ELR (cell line): ENCODE measurements at regions not wholly inside any gene's neighbourhood (a gene's known extent, or its start where the extent isn't known, plus 50 kb on each side); places are given as distances from the start of the nearest gene placed in this dataset.

ENCODE experiments used
- DNase-seq: peaks from one replicate; pipeline ENCODE4 v3.0.0-alpha.2; 2015; ENCODE audit warnings: low read depth

DNA sequence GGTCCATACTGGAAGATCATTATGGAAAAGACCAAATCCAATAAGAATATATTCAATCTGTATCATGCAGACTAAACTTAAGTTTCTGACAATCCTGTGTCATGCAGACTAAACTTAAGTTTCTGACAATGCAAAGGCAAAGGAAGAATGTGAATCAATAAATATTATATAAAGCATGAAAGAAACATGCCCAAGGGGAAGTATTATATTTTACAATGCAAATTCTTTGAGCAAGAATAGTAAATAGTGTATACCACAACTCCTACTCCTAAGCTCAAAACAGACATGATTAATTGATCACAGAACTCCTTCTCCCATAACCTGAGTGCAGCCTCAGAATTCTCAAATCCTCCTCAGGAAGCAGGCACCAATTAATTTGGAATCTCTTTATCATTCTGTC lies 71.3 kb upstream of the BDNF start:
- DNase-seq, result no peak

DNA sequence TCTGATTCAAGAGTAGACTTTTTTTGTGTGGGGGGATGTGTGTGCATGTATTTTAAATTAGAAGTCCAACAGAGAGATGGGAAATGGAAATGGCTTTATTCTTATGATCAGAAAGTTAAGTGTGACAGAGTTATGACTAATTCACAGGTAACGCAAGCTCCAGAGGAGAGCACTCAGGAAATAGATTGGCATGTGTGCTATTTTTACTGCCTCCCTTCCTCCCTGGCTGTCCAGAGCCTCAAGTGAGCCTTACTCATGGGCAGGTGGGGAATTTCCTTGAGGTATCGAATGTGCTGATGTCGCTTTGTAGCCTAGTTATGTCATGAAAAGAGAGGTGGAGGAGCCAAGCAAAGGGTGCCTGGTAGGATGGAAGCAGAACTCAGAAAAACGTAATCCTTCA lies 70.3 kb upstream of the BDNF start:
- peak; percentile 51 for DNase-seq

DNA sequence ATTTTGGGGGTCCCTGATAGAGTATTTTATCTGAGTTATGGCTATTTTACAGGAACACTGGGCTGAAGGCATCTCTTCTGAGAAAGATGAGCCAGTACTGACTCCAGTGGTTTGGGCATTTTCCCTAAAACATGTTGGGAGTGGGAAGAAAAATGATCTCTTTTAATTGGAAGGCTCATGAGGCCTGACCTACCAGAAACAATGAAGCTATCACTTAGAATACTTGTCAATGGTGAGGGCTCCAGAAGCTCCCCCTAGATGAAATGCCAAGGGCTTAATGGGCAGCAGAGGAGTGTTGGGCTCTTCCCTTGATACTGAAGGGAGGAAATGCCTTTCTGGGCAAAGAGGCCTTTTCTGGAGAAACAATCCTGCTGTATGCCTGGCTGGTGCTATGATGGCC lies 63.5 kb upstream of the BDNF start:
- DNase-seq, result no peak

DNA sequence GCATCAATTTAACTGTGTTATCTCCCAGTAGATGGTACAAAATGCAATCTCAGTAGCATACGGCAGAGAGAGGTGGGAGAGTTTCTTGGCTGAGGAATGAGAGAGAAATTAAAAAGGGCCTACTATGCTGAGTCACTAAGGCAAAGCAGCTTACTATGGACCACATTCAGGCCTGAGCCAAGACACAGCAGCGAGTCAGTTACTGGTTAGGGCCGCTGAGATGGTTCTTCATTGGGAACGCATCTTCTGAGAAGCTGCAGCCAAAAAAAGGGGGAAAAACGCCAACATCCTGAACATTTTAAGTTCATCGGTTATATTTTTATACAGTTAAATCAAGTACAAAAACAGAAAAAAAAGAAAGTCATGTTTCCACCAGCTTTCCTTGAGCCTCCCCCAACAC lies 61.1 kb upstream of the BDNF start:
- no peak for DNase-seq

DNA sequence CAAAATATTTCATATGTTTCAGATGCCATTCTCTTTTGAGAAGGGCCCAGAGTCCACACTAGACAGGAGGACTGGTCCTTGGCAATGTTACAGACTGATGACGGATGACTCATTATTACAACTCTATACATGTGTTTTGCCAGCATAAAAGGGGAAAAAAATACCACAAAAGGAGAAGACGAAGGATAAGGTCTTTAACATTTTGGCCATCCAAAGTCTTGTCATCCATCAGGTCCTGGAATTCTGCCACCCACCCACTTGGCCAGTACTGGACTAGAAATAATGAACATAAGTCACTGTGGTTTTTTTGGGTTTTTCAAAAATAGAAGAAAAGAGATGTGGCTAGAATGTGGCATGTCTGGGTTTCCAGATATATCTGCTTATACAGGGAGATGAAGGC lies 57.7 kb upstream of the BDNF start:
- DNase-seq, result peak; percentile 72

GRCh38 chr11:27754035-27755017 lies 54.1 kb upstream of the BDNF start:
- peak; percentile 79 for DNase-seq
